Thoracic aorta (tissue), 2 donors: ENCODE measurements at regions not wholly inside any gene's neighbourhood (a gene's known extent, or its start where the extent isn't known, plus 50 kb on each side); places are given as distances from the start of the nearest gene placed in this dataset.

Experiments used
- ATAC-seq: fragments of 150-250 bp; one replicate; pipeline ENCODE4 v1.8.0; 2017; ENCODE audit warnings: low read depth; ENCODE audit not compliant: insufficient number of reproducible peaks, low FRiP score
- DNase-seq: peaks from one replicate; pipeline ENCODE4 v3.0.0-alpha.2; 2020; ENCODE audit warnings: low spot score
- H3K27ac ChIP-seq, 2 donors: fragments of 200-600 bp; sonication (generic); 1 replicate in 1 of 2; 2 replicates in 1 of 2; pipeline ENCODE4 v1.5.1; 2016; ENCODE audit warnings: mild to moderate bottlenecking in 2 of 2, moderate library complexity in 2 of 2
- H3K27me3 ChIP-seq: fragments of 200-600 bp; sonication (generic); replicated peaks from 2 replicates; pipeline ENCODE4 v1.6.0; 2016; ENCODE audit warnings: mild to moderate bottlenecking; ENCODE audit not compliant: insufficient read depth
- H3K36me3 ChIP-seq: fragments of 200-600 bp; sonication (generic); one replicate; pipeline ENCODE4 v1.5.1; 2016
- H3K4me1 ChIP-seq, 2 donors: fragments of 200-600 bp; sonication (generic); 1 replicate in 1 of 2; 2 replicates in 1 of 2; pipeline versions ENCODE4 v1.5.1 to v1.6.0; 2016; ENCODE audit warnings: low read depth in 2 of 2, mild to moderate bottlenecking in 1 of 2; ENCODE audit not compliant: control insufficient read depth in 1 of 2
- H3K4me3 ChIP-seq: fragments of 200-600 bp; sonication (generic); 2 replicates; pipeline ENCODE4 v1.5.1; 2016; ENCODE audit warnings: mild to moderate bottlenecking
- H3K9me3 ChIP-seq: fragments of 200-600 bp; sonication (generic); 2 replicates; pipeline ENCODE4 v1.5.1; 2016
- TF ChIP-seq, protein P1 (sequence below): fragments of 200-600 bp; sonication (generic); IDR thresholded peaks from one replicate; pipeline ENCODE4 v1.5.1; 2019; ENCODE audit warnings: antibody characterized with exemption

DNA sequence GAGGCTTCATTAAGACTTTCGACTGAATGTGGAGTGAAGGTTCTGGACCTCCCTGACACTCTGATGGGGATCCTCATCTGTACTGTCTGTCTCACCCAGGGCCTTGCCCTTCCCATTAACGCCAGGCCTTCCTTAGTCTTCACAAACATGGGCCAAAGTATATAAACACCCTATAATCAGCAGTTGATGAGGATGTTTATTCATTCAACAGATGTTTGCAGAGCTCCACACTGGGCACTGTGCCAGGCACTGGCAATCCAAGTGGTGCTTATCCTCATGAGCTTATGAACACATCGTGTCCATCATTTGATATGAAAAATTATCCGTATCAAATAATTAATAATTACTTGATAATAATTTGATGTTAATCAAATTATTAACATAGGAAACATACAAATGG is 454.4 kb downstream of the FUT8 start:
- TF ChIP-seq, protein P1, sequence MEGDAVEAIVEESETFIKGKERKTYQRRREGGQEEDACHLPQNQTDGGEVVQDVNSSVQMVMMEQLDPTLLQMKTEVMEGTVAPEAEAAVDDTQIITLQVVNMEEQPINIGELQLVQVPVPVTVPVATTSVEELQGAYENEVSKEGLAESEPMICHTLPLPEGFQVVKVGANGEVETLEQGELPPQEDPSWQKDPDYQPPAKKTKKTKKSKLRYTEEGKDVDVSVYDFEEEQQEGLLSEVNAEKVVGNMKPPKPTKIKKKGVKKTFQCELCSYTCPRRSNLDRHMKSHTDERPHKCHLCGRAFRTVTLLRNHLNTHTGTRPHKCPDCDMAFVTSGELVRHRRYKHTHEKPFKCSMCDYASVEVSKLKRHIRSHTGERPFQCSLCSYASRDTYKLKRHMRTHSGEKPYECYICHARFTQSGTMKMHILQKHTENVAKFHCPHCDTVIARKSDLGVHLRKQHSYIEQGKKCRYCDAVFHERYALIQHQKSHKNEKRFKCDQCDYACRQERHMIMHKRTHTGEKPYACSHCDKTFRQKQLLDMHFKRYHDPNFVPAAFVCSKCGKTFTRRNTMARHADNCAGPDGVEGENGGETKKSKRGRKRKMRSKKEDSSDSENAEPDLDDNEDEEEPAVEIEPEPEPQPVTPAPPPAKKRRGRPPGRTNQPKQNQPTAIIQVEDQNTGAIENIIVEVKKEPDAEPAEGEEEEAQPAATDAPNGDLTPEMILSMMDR = no peak
- Histone ChIP-seq H3K4me1 (no peaks in the 10 kb centered on the region), H3K9me3 (no peaks in the 10 kb centered on the region), H3K27ac (no peak overlapping the region), H3K36me3 (no peaks in the 10 kb centered on the region), H3K4me3 (no peak overlapping the region), H3K27me3 (no peaks in the 10 kb centered on the region)
- DNase-seq (no peak), ATAC-seq (no peak)

DNA sequence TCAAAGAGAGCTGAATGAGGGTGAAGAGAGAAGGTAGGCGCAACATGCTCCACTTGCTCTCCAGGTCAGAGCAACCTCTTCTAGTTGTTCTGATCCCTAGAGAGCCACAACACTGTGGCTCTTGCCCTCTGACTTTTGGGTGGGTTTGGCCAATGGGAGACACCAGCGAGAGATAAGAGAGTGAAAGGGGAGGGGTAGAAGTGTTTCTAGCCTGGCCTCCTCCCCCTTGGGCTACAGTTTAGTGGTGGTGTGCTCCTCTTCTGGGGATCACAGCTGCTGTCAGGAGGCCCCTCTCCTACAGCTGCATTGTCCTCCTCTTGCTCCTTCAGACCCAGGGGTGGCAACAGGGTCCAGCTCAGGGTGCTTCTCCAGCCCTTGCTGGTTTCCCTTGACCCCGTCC is 454.8 kb downstream of the FUT8 start:
- DNase-seq (no peak), ATAC-seq (no peak)
- H3K4me1 ChIP-seq = no peaks in the 10 kb centered on the region
- TF ChIP-seq, protein P1 = no peak
- H3K4me3 ChIP-seq = no peak overlapping the region
- H3K36me3 ChIP-seq = no peaks in the 10 kb centered on the region
- H3K9me3 ChIP-seq = no peaks in the 10 kb centered on the region
- no peak overlapping the region for H3K27ac ChIP-seq
- no peaks in the 10 kb centered on the region for H3K27me3 ChIP-seq

DNA sequence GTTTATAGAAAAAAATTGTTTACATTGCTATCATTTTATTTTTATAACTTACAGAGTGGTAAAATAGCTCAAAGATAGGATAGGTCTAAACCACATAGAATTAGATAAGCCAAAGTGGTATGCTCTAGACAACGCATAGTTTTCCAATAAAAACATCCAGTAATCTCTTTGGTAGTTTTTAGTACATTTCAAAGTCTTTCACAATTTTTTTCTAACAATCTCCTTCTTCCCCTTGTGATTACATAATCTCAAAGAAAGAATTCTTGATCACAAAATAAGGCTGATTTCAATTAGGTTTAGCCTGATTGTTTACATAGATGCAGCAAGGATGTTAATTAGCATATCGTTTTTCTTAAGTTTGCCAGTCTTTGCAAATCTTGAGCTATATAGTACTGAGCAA is 460.0 kb downstream of the FUT8 start:
- Histone ChIP-seq H3K4me3 (no peak overlapping the region), H3K9me3 (no peaks in the 10 kb centered on the region)
- ATAC-seq = no peak

DNA sequence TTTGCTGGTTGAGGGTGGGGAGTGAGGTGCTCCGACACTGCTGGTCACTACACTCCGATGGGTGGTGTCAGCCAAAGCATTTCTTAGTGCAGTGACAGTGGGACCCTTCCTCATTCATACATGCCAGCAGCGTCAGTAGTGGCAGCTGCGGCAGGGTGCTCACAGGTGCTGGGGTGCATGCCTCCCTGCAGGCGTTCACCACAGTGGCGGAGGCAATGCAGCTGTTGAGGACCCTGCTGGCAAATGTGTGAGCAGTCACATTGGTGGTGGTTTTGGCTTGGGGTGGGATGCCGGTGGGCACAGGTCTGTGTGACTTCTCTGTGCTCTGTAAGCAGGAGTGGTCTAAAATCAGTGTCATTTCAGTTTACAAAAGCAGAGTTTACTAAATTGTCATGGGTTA is 464.6 kb downstream of the FUT8 start:
- ATAC-seq = no peak
- no peak for DNase-seq
- no peaks in the 10 kb centered on the region for H3K9me3 ChIP-seq
- H3K36me3 ChIP-seq = no peaks in the 10 kb centered on the region
- no peak overlapping the region for H3K4me3 ChIP-seq
- H3K27me3 ChIP-seq = no peaks in the 10 kb centered on the region
- TF ChIP-seq, protein P1 = no peak
- H3K4me1 ChIP-seq = no peaks in the 10 kb centered on the region
- H3K27ac ChIP-seq = no peak overlapping the region

More for the DNA sequence above, 460.0 kb downstream of the FUT8 start:
- TF ChIP-seq, protein P1 = no peak
- Histone ChIP-seq H3K27me3 (no peaks in the 10 kb centered on the region), H3K4me1 (no peaks in the 10 kb centered on the region), H3K36me3 (no peaks in the 10 kb centered on the region), H3K27ac (no peak overlapping the region)
- no peak for DNase-seq

DNA sequence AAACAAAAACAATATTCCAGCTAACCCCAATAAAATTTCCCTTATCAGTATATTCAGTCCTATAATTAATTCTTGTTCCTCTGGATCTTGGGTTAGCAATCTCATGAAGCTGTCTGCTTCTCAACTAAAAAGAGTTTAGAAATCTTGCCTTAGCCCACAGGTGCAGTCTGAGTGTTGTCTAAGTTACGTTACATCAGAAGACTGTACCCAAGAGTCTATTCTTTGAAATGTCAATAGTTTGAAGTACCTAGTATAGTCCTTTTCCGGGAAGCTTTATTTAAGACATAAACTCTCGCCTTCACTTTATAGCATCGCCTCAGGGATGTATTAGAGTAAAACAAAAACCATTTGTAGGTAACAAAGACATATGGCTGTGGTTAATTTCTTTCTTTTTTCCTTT is 465.1 kb downstream of the FUT8 start:
- H3K4me1 ChIP-seq = no peaks in the 10 kb centered on the region
- DNase-seq (no peak), ATAC-seq (no peak)
- TF ChIP-seq, protein P1 = no peak
- no peaks in the 10 kb centered on the region for H3K27me3 ChIP-seq
- H3K36me3 ChIP-seq = no peaks in the 10 kb centered on the region
- H3K27ac ChIP-seq = no peak overlapping the region
- H3K9me3 ChIP-seq = no peaks in the 10 kb centered on the region
- H3K4me3 ChIP-seq = no peak overlapping the region
